GM18870 (cell line): ENCODE measurements at regions not wholly inside any gene's neighbourhood (a gene's known extent, or its start where the extent isn't known, plus 50 kb on each side); places are given as distances from the start of the nearest gene placed in this dataset.

Experiments used
- ATAC-seq: cut with Tn5 transposase; IDR thresholded peaks from one replicate; pipeline ENCODE4 v1.9.1; 2021; ENCODE audit warnings: moderate library complexity; ENCODE audit not compliant: unreplicated experiment

DNA sequence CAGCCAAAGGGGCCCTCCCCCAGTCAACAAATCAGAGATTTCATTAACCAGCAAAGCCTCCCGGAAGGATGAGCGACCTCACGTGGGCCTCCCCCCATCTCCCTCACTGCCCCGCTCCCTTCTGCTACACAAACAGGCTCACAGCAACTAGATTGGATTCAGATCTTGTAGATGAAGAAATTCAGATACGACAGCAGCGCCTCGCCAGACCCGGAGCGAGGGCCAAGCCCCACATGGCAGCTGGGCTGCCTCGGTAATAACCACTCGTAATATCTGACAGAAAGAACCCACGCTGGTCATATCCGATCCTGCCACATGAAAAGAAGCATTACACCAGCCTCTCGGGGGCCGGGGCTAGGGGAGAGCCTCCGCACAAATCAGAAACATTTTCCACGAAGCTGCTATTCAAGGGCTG is 581.3 kb downstream of the BCOR start:
- ATAC-seq: no peak

- no peak for ATAC-seq
These were observed 579.2 kb downstream of the BCOR start for GRCh38 chrX:39518476-39519029.

DNA sequence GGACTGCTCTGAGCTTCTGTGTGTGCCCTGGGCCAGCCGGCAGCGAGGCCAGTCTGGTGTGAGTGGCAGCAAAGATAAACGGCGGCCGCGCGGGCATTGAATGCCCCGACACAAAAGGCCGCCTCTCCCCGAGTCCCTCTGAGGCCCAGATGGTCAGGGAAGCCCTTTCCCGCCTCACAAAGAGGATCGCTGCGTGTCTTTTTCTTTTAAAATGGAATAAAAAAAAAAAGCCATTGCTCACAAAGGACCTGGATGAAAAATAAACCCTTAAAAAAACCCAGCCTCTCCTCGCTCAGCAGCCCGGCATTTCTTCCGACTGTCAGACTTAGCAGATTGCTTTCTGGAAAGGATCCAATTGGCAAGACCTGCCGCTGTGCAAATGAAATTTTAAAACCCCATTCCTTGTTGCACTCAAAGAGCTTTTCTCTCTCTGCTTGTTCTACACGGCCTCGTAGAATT is 578.7 kb downstream of the BCOR start:
- no peak for ATAC-seq

DNA sequence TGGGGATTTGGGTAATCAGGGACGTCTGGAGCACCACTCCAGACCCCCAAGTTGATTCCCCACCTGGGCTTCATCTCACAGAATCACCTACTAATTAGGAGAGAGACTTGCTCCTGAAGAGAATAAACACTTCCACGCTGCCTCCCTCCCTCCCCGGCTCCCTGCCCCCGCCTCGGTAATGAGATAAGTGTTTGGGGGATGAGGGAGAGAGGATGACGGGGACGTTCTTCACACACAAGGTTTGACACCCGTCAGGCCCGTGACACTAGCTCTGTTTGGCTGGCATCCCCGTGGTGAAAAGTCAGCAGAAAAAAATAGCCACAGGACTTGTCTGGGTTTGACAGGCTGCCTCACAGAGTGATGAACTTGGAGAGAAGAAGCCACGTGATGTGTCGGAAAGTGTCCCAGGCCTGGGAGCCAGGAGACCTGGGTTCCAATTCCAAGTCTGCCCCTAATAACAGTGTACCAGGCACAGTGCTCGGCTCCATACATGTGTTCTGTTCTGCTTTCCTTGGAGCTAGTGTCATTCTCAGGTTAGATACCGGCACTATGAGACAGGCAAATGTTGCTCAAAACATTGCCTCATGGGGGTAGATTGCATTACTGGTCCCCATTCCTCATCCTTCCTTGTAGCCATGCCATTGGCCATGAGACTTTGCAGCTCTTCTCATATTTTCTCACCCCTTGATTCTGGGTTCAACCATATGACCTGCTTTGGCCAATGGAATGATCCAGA is 578.0 kb downstream of the BCOR start:
- no peak for ATAC-seq

DNA sequence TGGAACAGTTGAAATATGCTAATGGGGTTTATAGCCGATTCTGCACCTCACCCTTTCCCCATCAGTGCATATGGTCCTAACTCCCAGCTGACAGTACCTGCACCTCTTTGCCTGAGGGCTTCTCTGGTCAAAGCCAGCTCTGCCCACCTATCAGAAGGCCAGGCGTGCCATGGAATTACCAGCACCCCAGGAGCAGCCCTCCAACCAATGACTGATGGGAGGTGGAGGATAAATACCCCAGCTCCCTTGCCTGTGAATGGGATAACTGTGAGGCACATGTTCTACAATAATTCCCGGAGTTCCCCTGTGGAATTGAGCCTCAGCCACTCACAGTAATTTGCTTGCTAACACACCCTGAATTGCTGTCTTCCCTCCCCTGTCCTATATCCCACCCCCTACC is 572.0 kb downstream of the BCOR start:
- no peak for ATAC-seq

- no peak for ATAC-seq
These were observed 570.7 kb downstream of the BCOR start for GRCh38 chrX:39527025-39527424.

GRCh38 chrX:39528161-39528916 is 569.4 kb downstream of the BCOR start:
- no peak for ATAC-seq

GRCh38 chrX:39532761-39533160 is 565.0 kb downstream of the BCOR start:
- no peak for ATAC-seq

DNA sequence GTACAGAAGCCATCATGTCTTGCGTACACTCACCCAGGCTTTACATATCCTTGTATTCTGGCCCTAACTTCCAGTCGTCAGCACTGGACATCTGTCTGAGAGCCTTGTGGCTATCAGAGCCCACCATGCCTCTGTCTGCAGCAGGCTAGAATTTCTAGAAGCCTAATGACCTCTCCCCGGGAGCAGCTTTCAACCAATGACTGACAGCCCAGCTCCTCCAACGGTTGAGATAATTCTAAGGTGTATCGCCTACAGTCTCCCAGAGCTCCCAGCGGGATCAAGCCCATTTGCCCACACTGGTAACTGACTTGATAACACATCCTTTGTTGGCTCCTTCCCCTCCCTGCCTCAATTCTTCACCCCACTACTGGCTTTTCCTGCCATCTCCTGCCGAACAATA is 562.8 kb downstream of the BCOR start:
- ATAC-seq: no peak

DNA sequence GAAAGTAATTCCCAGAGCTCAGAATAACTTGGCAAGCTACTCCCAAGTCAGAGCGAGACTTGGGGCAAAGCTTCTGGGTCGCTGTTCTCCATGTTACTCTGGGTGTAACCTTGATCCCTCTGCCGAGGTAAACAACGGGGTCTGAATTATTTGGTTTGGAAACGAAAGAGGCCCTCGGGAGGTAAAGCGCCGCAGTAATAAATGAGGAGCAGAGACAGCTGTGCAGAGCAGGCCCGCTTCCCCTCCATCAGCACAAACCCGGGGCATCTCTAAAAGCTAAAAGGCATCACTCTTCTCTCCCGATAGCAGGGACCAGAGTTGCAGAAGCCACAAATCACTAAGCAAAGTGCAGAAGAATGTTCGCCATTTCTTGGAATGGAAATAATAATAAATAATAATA is 561.5 kb downstream of the BCOR start:
- no peak for ATAC-seq

GRCh38 chrX:39541881-39542280 is 555.9 kb downstream of the BCOR start:
- ATAC-seq: no peak

DNA sequence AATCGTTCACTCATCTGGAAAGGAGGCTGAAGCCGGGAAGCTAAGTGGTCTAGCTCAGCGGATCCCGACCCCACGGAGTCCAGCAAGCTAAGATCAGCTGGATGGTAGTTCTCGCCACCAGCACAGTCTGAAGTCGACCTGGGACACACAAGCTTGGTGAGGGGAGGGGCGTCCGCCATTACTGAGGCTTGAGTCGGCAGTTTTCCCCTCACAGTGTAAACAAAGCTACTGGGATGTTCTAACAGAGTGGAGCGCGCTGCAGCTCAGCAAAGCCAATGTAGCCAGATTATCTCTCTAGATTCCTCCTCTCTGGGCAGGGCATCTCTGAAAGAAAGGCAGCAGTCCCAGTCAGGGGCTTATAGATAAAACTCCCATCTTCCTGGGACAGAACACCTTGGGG is 555.4 kb downstream of the BCOR start:
- no peak for ATAC-seq

DNA sequence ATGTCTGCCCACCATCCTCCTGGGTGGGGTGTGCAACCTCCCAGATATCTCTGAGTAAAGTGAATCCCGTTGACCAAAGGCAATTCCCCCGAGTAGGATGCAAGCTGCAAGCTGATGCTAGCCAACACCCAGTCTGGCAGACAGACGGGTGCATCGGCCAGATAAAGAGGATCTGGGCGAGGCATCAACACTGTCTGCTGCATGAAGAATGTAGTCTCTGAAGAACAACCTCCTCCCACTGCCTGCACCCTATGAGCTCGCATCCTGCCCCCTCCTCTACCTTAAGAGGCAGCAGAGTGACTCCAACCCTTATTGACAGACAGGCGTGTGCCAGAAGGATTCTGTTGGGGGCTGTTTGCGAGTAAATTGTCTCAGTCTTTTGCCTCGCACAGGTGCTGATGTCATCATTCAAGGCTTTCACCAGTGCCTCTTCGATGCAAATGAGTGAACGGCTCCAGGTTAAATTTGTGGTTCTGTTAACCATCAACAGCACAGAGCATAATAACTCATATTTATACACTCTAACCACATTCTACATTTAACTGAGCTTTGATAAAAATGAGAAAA is 546.9 kb downstream of the BCOR start:
- ATAC-seq: no peak

GRCh38 chrX:39551762-39552161 is 546.0 kb downstream of the BCOR start:
- no peak for ATAC-seq

DNA sequence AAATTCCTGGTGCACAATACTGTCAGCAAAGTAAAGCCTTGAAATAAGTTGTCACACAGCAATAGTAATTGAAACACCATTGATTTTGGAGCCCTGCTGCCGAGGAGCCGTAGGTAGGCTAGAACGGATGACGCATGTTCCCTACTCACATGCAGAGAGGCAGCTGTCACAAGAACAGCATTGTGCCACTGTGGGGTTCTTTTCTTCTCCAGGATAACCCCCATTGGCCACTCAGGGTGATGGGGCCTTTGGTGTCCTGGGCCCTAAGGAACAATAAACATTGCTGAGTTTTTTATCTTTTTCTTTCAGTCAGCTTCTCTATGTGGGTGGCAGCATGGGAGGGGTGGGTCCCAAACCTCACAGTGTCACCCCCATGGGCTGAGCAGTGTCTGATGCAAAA is 542.3 kb downstream of the BCOR start:
- no peak for ATAC-seq

- no peak for ATAC-seq
These were observed 541.7 kb downstream of the BCOR start for GRCh38 chrX:39556056-39556455.

DNA sequence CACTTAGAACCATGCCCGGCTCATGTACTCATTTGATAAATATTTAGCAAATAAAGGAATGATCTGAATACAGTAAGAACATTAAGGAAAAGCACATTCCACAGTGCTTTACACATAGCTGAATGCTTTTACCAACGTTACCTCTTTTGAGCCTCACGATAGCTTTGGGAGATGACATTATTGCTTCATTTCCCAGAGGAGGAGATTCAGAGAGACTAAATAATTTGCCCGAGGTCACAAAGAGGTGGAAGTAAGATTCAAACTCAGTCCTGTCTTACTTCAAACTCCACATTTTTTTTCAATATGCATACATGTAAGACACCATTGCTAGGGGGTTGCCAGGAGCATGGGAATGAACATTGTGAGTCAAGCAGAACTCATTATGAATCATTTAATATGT is 538.5 kb downstream of the BCOR start:
- ATAC-seq: no peak

GRCh38 chrX:39560271-39560670 is 537.5 kb downstream of the BCOR start:
- no peak for ATAC-seq

DNA sequence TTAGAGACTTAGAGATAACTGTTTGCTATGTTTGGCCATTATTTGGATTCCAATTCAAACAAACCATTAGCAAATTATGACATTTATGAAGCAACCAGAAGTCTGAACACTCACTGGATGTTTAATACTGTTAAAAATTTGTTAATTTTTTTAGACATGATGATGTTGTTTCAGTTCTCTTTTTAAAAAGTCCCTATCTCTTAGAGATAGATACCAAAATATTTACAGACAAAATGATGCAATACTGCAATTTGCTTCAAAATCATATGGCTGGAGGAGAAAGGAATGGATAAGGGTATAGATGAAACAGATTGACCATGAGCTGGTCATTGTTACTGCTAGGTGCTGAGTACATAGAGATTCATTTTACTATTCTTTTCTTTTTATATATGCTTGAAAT is 534.6 kb downstream of the BCOR start:
- ATAC-seq: no peak

DNA sequence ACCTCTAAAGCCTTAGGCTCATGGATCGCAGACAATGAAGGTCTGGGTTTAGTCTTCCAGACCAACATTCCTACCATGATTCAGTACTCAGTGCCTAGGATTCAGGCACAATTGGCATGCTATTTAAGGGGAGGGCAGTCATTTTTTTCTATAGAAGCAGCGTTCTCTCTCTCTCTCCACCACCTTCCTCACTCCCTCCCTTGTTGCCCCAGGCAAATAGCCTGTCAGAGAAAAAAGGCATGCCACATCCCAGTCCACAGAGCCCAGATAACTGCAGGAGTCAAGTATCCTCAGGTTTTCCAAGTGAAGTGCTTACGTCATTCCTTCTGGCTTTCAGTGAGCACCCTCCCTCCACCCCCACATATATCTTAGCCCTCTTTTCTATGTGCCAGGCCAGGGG is 533.0 kb downstream of the BCOR start:
- ATAC-seq: no peak

DNA sequence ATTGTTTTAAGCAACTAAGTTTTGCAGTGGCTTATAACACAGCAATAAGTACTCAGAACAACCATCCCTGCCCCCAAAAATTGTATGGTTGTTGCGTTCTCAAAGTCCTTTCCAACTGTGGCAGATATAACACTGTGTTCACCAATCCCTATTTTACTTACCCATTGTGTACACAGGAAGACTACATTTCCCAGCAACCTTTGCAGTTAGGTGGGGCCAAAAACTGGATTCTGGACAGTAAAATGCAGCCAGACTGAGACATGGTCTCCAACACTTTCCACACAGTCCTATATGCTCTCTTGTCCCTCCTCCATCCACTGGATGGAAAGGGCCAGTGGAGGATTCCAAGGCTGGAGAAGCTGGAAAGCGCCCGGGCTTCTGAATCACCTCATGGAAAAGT is 523.6 kb downstream of the BCOR start:
- ATAC-seq: no peak
